ENCODE measurements at regions not wholly inside any gene's neighbourhood (a gene's known extent, or its start where the extent isn't known, plus 50 kb on each side); places are given as distances from the start of the nearest gene placed in this dataset.

GRCh38 chr2:120622159-120622869, 113.4 kb upstream of the GLI2 start:
- ATAC-seq (ENCODE audit: low read depth) (no peak), DNase-seq (no peak)
- Mint-ChIP-seq H3K4me1 (no peaks in the 10 kb centered on the region), H3K9me3 (no peaks in the 10 kb centered on the region), H3K27me3 (no peaks in the 10 kb centered on the region), H3K27ac (no peak overlapping the region), H3K4me3 (no peak overlapping the region), H3K36me3 (ENCODE audit: low read depth) (no peaks in the 10 kb centered on the region)
- TF ChIP-seq CTCF (IDR thresholded peaks at IDR 0.05), result no peak
- ChIA-PET CTCF (no interaction called here), POLR2A (no interaction called here)
- intact Hi-C loops (cut with micrococcal nuclease), result no loop called here

- CTCF ChIA-PET, result no interaction called here
These were observed 112.5 kb upstream of the GLI2 start for GRCh38 chr2:120622886-120623753.

GRCh38 chr2:120624061-120624737, 111.5 kb upstream of the GLI2 start:
- intact Hi-C loops (cut with micrococcal nuclease), result no loop called here
- Mint-ChIP-seq H3K9me3 (no peaks in the 10 kb centered on the region), H3K4me3 (no peak overlapping the region), H3K36me3 (ENCODE audit: low read depth) (no peaks in the 10 kb centered on the region), H3K27me3 (no peaks in the 10 kb centered on the region), H3K27ac (no peak overlapping the region), H3K4me1 (no peaks in the 10 kb centered on the region)
- ATAC-seq (ENCODE audit: low read depth) (no peak), DNase-seq (no peak)
- ChIA-PET POLR2A (no interaction called here), CTCF (no interaction called here)
- TF ChIP-seq CTCF (IDR thresholded peaks at IDR 0.05), result no peak

More at GRCh38 chr2:120622886-120623753, 112.5 kb upstream of the GLI2 start:
- DNase-seq (no peak), ATAC-seq (ENCODE audit: low read depth) (no peak)
- Mint-ChIP-seq H3K4me3 (no peak overlapping the region), H3K9me3 (no peaks in the 10 kb centered on the region), H3K27me3 (no peaks in the 10 kb centered on the region), H3K36me3 (ENCODE audit: low read depth) (no peaks in the 10 kb centered on the region), H3K4me1 (no peaks in the 10 kb centered on the region), H3K27ac (no peak overlapping the region)
- TF ChIP-seq CTCF (IDR thresholded peaks at IDR 0.05), result no peak
- intact Hi-C loops (cut with micrococcal nuclease), result no loop called here
- POLR2A ChIA-PET, result no interaction called here

GRCh38 chr2:120624738-120625446, 110.8 kb upstream of the GLI2 start:
- H3K27me3 Mint-ChIP-seq, result no peaks in the 10 kb centered on the region
- no peak overlapping the region for H3K4me3 Mint-ChIP-seq
- POLR2A ChIA-PET, result no interaction called here
- no peaks in the 10 kb centered on the region for H3K36me3 Mint-ChIP-seq (ENCODE audit: low read depth)
- intact Hi-C loops (cut with micrococcal nuclease), result no loop called here
- no peak overlapping the region for H3K27ac Mint-ChIP-seq
- no peak for TF ChIP-seq CTCF (IDR thresholded peaks at IDR 0.05)
- CTCF ChIA-PET, result no interaction called here
- H3K4me1 Mint-ChIP-seq, result no peaks in the 10 kb centered on the region
- DNase-seq (no peak), ATAC-seq (ENCODE audit: low read depth) (no peak)
- no peaks in the 10 kb centered on the region for H3K9me3 Mint-ChIP-seq

Measured in activated B cell treated with CpG ODN at 0.5 μM for 24 hours (primary cell).